K562 (cell line): ENCODE measurements at regions not wholly inside any gene's neighbourhood (a gene's known extent, or its start where the extent isn't known, plus 50 kb on each side); places are given as distances from the start of the nearest gene placed in this dataset.

Source experiments
- ATAC-seq: fragments of 200-7000 bp; cut with Tn5 transposase; 3 replicates; pipeline ENCODE4 v1.9.1; 2020; ENCODE audit warnings: moderate library complexity
- BruUV-seq: library from RNA; stranded (reverse); fragments of 400-500 nt; replicated peaks from 2 replicates; lab custom pipeline; 2021; lab: Mats Ljungman, UMichigan
- CTCF ChIA-PET: fragments of 300-600 bp; formaldehyde crosslinking; extraction: SDS; loops from one replicate; lab custom pipeline; 2021; ENCODE audit warnings: low intra/inter-chr PET ratio; lab: Yijun Ruan, JAX
- POLR2A ChIA-PET: fragments of 300-600, 350-650 bp; sonication (Branson Sonifier 250); formaldehyde crosslinking; extraction: SDS; loops from one replicate; lab custom pipeline; 2021; ENCODE audit warnings: antibody characterized with exemption, inconsistent platforms; lab: Yijun Ruan, JAX
- DNase-seq, 4 experiments: peaks; one replicate each; pipeline versions ENCODE4 v3.0.0 to v3.0.0-alpha.2; 2011 to 2018; ENCODE audit warnings: low spot score in 3 of 4, mixed read lengths in 3 of 4; ENCODE audit errors: extremely low read depth in 1 of 4
- FAIRE-seq: peaks from 2 replicates; lab custom pipeline; 2011; peaks lifted over from hg19 to GRCh38; lab: Jason Lieb, UNC
- H2AFZ ChIP-seq: 2 replicates; pipeline ENCODE4 v1.6.0; 2011; ENCODE audit warnings: low read depth, low read length, control low read depth, inconsistent platforms
- H3K27ac ChIP-seq: fragments of 200-600 bp; 3 replicates; pipeline ENCODE4 v1.8.0; 2011; ENCODE audit warnings: low read depth, mild to moderate bottlenecking, control low read depth, inconsistent platforms, low read length, moderate library complexity, mixed read lengths; ENCODE audit errors: extremely low read depth
- H3K27me3 ChIP-seq, 2 experiments: fragments of 300-600 bp in 1 of 2; 2 replicates in 1 of 2; 3 replicates in 1 of 2; pipeline versions ENCODE4 v1.6.0 to v1.8.0; 2011; ENCODE audit warnings: inconsistent platforms in 2 of 2, low read length in 2 of 2, mild to moderate bottlenecking in 1 of 2, mixed read lengths in 1 of 2, moderate library complexity in 1 of 2; ENCODE audit not compliant: control insufficient read depth in 2 of 2, insufficient read depth in 2 of 2
- H3K36me3 ChIP-seq: fragments of 300-600 bp; 3 replicates; pipeline ENCODE4 v1.8.0; 2011; ENCODE audit warnings: mild to moderate bottlenecking, low read length, inconsistent platforms; ENCODE audit not compliant: control insufficient read depth, insufficient read depth
- H3K4me1 ChIP-seq, 2 experiments: fragments of 200-600 bp in 1 of 2; replicated peaks in 1 of 2; 2 replicates in 1 of 2; 3 replicates in 1 of 2; pipeline versions ENCODE4 v1.5.1 to v1.8.0; 2011; ENCODE audit warnings: inconsistent platforms in 2 of 2, low read length in 2 of 2, mild to moderate bottlenecking in 1 of 2, mixed read lengths in 1 of 2, moderate library complexity in 1 of 2; ENCODE audit not compliant: control insufficient read depth in 2 of 2, insufficient read depth in 2 of 2
- H3K4me2 ChIP-seq: 2 replicates; pipeline ENCODE4 v1.6.1; 2011; ENCODE audit warnings: low read length, control low read depth, inconsistent platforms, mixed read lengths; ENCODE audit not compliant: insufficient read depth
- H3K4me3 ChIP-seq: fragments of 200-600 bp; sonication (generic), shearing (Covaris generic); 2 replicates; pipeline ENCODE4 v1.5.1; 2016; ENCODE audit warnings: control low read depth, inconsistent platforms
- H3K79me2 ChIP-seq: fragments of 200-600 bp; 3 replicates; pipeline ENCODE4 v1.8.0; 2011; ENCODE audit warnings: low read length, inconsistent platforms; ENCODE audit not compliant: control insufficient read depth, insufficient read depth
- H3K9ac ChIP-seq, 2 experiments: 2 replicates each; pipeline versions ENCODE4 v1.6.0 to v1.6.1; 2011; ENCODE audit warnings: low read depth in 2 of 2, low read length in 2 of 2, control low read depth in 1 of 2, inconsistent platforms in 1 of 2, mild to moderate bottlenecking in 1 of 2, mixed read lengths in 1 of 2; ENCODE audit not compliant: insufficient read depth in 1 of 2
- H3K9me1 ChIP-seq: one replicate; pipeline ENCODE4 v1.6.0; 2011; ENCODE audit warnings: inconsistent platforms, mild to moderate bottlenecking, low read length, moderate library complexity; ENCODE audit not compliant: control insufficient read depth, insufficient read depth
- H3K9me3 ChIP-seq: replicated peaks from 2 replicates; pipeline ENCODE4 v1.5.1; 2011; ENCODE audit warnings: low read depth, low read length, inconsistent platforms; ENCODE audit not compliant: control insufficient read depth, insufficient read depth
- H4K20me1 ChIP-seq: replicated peaks from 2 replicates; pipeline ENCODE4 v1.6.1; 2011; ENCODE audit warnings: low read length, inconsistent platforms, mixed read lengths; ENCODE audit not compliant: control insufficient read depth, insufficient read depth
- ARID1B ChIP-seq: fragments of 450-650 bp; IDR thresholded peaks from 2 replicates; pipeline ENCODE4 v1.6.1; 2016; ENCODE audit warnings: antibody characterized with exemption, mild to moderate bottlenecking, inconsistent platforms
- CBFA2T2 ChIP-seq: fragments of 450-650 bp; conservative IDR thresholded peaks from 2 replicates; pipeline ENCODE4 v1.6.1; 2017; ENCODE audit warnings: mild to moderate bottlenecking
- CBFA2T3 ChIP-seq: fragments of 450-650 bp; IDR thresholded peaks from 2 replicates; pipeline ENCODE4 v1.6.1; 2017
- CGGBP1 ChIP-seq: fragments of 250-450 bp; sonication (Bioruptor Pico); IDR thresholded peaks from 2 replicates; pipeline ENCODE4 v1.9.0; 2021; ENCODE audit warnings: mild to moderate bottlenecking
- NCOR1 ChIP-seq: fragments of 450-650 bp; IDR thresholded peaks from 2 replicates; pipeline ENCODE4 v1.6.1; 2016; ENCODE audit warnings: mild to moderate bottlenecking, moderate library complexity
- SMARCA4 ChIP-seq: fragments of 450-650 bp; IDR thresholded peaks from 2 replicates; pipeline ENCODE4 v1.6.1; 2016
- SOX6 ChIP-seq: fragments of 450-650 bp; IDR thresholded peaks from 2 replicates; pipeline ENCODE4 v1.6.1; 2014; ENCODE audit warnings: mild to moderate bottlenecking
- TAL1 ChIP-seq: fragments of 450-650 bp; IDR thresholded peaks from 2 replicates; pipeline ENCODE4 v1.6.1; 2016; ENCODE audit warnings: mild to moderate bottlenecking
- TCF3 ChIP-seq: sonication (generic); formaldehyde crosslinking; IDR thresholded peaks from 2 replicates; pipeline ENCODE4 v1.4.0; 2020; ENCODE audit warnings: mild to moderate bottlenecking, missing genetic modification reagents
- TEAD4 ChIP-seq, 2 experiments: sonication (generic) in 1 of 2; formaldehyde crosslinking in 1 of 2; IDR thresholded peaks; 2 replicates each; pipeline versions ENCODE4 v1.6.1 to v1.8.0; 2012 to 2022; ENCODE audit warnings: borderline replicate concordance in 1 of 2, inconsistent platforms in 1 of 2, low read length in 1 of 2, mild to moderate bottlenecking in 1 of 2, missing genetic modification reagents in 1 of 2
- TRIM24 ChIP-seq, 2 experiments: fragments of 450-650 bp; IDR thresholded peaks; 2 replicates each; pipeline ENCODE4 v1.6.1; 2016
- ZNF609 ChIP-seq: sonication (generic); formaldehyde crosslinking; IDR thresholded peaks from 2 replicates; pipeline ENCODE4 v1.8.1; 2023; ENCODE audit warnings: missing genetic modification reagents, mild to moderate bottlenecking, borderline replicate concordance
- WGBS: fragments of 100-300 bp; shearing (Covaris generic); methylation state at CpG from one replicate; pipeline ENCODE4 v1.1.6; 2016; ENCODE audit warnings: low coverage, mixed read lengths; ENCODE audit not compliant: insufficient coverage; ENCODE audit errors: missing lambda C conversion rate; 5-methylcytosine and 5-hydroxymethylcytosine counted together
- in situ Hi-C: fragments of 300-500 bp; cut with MboI; formaldehyde crosslinking; loops from 4 replicates; pipeline ENCODE4 v1.15.0; 2018; ENCODE audit warnings: inconsistent platforms, mixed read lengths
- intact Hi-C: fragments of 100-400 bp; cut with micrococcal nuclease; formaldehyde crosslinking; loops from 2 replicates; pipeline ENCODE4 v1.14.2; 2022

GRCh38 chr19:5245631-5246553, 94.7 kb downstream of the PTPRS start:
- H3K4me3 ChIP-seq, result no peak overlapping the region
- ATAC-seq (peak; percentile 42; the same call in 1 of the 3 replicates), DNase-seq (peak in 2 of 4 experiments; percentile 33 to 48), FAIRE-seq (no peak)
- H3K27me3 ChIP-seq, result no peaks in the 10 kb centered on the region
- ChIA-PET CTCF (no interaction called here), POLR2A (no interaction called here)
- 61% methylated on average over 27 of the region's 38 CpGs for WGBS
- peaks cover 2 to 16% of the 10 kb centered on the region in 2 experiments; a peak in 3 of 5 replicates for H3K4me1 ChIP-seq
- no peaks in the 10 kb centered on the region for H3K9me3 ChIP-seq
- H3K27ac ChIP-seq, result no peak overlapping the region
- H3K9ac ChIP-seq, result peak overlapping the region in 1 of 2 experiments; percentile 77; a peak in 2 of 4 replicates
- H3K4me2 ChIP-seq, result no peak overlapping the region; the same call in 1 of the 2 replicates
- intact Hi-C loops, result no loop called here
- in situ Hi-C loops, result no loop called here
- H4K20me1 ChIP-seq, result no peaks in the 10 kb centered on the region
- H3K36me3 ChIP-seq, result no peaks in the 10 kb centered on the region
- BruUV-seq, result no TSS peak
- H2AFZ ChIP-seq, result no peak overlapping the region
- H3K79me2 ChIP-seq, result no peaks in the 10 kb centered on the region
- H3K9me1 ChIP-seq, result no peaks in the 10 kb centered on the region
- 0 out of 2 replicates have a peak, but pooled peaks have one; percentile 12 for TF ChIP-seq NCOR1
- no peak for TF ChIP-seq TRIM24 (IDR thresholded peaks at IDR 0.05)
- no peak for TF ChIP-seq ZNF609 (CRISPR knock-in tag)
- TF ChIP-seq SMARCA4, result peak; percentile 23; the same call in 1 of the 2 replicates
- TF ChIP-seq TCF3, result peak; percentile 60
- 0 out of 2 replicates have a peak, but pooled peaks have one; percentile 19 for TF ChIP-seq SOX6
- TF ChIP-seq CBFA2T3, result peak; percentile 65
- 0 out of 2 replicates have a peak, but pooled peaks have one; percentile 44 for TF ChIP-seq TEAD4 (IDR thresholded peaks at IDR 0.05; ENCODE audit: low read length)
- no peak for TF ChIP-seq TEAD4 (CRISPR knock-in tag; IDR thresholded peaks at IDR 0.05; ENCODE audit: borderline replicate concordance)
- TF ChIP-seq CBFA2T2, result peak; percentile 40; the same call in 1 of the 2 replicates
- no peak for TF ChIP-seq CGGBP1
- peak; percentile 63 for TF ChIP-seq TAL1
- peak; percentile 37; the same call in 1 of the 2 replicates for TF ChIP-seq ARID1B
